Urothelium cell line (cell line): ENCODE measurements at regions not wholly inside any gene's neighbourhood (a gene's known extent, or its start where the extent isn't known, plus 50 kb on each side); places are given as distances from the start of the nearest gene placed in this dataset.
"Not testable (repeated sequence)": the region's sequence is repeated elsewhere in the genome, so short reads cannot be mapped to it uniquely, and the experiment has no call there.

Source experiments
- DNase-seq: peaks from one replicate; pipeline ENCODE4 v3.0.0; 2011; ENCODE audit warnings: low spot score, mixed read lengths
- FAIRE-seq: peaks from 2 replicates; lab custom pipeline; 2011; peaks lifted over from hg19 to GRCh38; lab: Jason Lieb, UNC

DNA sequence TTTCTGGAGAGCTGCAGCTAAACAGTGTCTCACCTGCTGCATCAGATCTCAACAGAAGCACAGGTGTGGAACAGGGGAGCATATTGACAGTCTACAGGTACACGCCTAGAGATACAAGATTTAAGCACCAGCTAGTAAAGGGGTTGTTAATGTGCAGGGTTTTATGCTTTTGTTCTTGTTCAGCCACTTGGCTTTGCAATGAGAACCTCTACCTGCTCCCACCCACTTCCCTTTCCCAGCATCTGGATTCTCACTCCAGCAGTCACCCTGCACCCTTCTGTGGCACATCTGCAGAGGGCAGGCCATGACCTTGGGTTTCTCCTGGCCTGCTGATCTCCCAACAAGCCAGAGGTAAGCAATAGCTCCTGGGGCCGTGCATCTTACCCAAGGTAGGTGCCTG lies 446.6 kb downstream of the BUD13 start:
- DNase-seq = no peak
- FAIRE-seq = peak; percentile 9

DNA sequence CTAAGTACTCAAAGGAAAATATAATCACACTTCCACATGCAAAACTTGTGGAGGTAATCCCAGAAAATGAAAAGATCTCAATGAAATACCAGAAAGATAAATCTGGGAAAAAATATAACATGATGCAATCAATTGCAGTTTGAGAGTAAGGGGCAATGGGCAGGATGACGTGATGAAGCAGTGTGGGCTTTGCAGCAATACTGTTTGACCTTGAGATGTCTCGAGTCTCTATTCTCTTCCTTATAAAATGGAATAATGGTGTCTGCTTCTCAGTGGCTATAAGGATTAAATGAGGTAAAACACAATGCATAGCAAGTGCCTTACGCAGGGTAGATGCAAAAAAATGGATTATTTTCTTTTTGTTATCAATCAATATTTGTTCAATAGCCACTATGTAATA lies 447.5 kb downstream of the BUD13 start:
- no peak for FAIRE-seq
- DNase-seq = no peak

DNA sequence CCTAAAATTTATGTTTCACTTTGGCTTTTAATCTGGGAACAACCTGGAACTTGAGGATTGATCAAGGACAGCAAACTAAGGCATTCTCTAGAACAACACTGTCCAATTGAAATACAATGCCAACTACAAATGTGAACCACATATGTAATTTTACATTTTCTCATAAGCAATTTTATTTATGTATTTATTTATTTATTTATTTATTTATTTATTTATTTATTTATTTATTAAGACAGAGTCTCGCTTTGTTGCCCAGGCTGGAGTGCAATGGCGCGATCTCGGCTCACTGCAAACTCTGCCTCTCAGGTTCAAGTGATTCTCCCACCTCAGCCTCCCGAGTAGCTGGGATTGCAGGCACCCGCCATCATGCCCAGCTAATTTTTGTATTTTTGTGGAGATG lies 448.7 kb downstream of the BUD13 start:
- not testable (repeated sequence) for DNase-seq, FAIRE-seq

DNA sequence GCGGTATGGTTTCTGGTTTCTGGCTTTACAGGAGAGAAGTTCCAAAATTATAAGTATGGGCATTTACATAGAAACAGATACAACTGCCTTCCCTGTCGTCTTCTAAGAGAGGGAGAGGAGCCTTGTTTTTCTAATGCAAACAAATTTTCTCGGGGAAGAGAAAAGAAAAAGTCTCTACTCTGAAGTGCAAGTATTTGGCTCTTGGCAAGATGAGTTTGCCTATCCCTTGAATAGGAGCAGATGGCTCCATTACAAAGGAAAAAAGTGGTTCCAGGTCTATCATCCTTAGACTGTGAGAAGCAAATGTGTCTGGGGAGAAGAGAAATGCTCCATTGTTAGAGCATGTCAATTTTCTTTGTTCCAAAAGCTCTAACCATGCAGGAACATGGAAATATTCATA lies 455.6 kb downstream of the BUD13 start:
- no peak for DNase-seq
- FAIRE-seq = no peak

DNA sequence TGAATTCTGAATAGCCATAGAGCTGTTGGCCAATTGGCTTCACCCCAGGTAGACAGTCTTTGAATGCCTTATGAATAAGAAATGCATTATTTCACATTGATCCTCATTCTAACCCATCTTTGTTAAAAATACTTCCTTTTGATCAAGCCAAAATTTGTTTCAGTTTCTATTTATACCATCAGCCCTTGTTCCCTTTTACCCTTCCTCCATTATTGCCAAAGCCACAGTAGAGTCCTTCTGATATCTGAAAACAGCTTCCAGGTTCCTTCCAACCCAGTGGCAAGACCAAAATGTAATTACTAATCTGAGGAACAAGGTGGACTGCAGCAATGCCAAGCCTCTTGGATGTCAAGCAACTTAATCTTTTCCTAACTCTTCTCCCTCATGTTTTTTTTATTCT lies 458.8 kb downstream of the BUD13 start:
- DNase-seq (no peak), FAIRE-seq (no peak)

DNA sequence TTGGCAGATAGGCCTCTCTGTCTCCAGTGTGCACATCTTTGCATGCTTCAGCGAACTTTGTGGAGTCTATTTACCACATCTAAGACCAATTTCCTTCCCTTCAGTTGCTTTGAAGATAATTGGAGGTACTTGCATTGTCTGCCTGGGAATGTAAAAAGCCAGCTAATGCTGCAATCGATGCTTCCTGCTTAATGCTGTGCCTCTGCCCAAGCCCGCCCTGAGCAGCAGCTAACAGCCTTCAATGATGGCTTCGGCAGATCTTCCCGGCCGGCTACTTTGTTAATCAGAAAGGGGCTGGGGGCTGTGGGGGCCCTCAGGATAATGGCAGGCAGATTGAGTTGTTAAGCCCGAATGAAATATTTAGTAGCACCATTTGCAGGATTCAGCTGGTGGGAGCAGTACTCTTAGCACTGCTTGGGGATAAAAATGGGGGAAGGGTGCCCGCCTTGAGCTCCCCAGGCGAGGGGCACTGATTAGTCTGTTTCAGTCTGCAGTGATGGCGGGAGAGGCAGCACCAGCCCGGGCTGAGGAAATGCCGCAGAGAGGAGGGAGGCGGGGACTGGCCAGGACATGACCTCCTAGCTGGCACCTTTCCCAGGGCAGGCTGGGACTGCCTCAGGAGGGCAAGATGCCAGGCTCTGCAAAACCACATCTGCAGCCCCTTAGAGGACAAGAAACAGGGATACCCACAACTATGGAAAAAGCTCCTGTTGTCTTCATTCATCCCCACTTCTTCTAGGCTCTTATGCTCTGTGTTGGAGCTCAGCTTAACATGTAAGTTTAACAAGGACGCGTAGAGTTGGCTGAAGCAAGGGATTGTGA lies 460.0 kb downstream of the BUD13 start:
- peak; percentile 92 for DNase-seq

DNA sequence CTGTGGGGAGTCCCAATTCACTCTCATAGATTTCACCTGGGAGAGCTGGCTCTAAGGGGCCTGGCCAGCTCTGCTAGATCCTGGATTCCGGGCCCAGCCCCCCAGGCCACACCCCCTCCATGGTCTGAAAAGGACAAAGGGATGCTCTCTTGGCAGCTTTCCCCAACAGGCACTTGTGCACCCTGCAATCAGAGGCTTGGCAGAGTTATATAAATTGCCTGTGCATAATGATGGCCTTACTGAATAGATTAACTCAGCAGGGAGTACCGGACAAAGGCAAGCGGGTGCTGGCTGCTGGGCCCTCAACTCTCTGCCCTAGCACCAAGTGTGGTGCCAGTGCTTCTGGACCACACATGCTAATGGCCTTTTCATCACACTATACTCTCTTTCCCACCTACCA lies 461.6 kb downstream of the BUD13 start:
- DNase-seq (no peak), FAIRE-seq (no peak)

More for the DNA sequence above, 460.0 kb downstream of the BUD13 start:
- peak; percentile 94 for FAIRE-seq

DNA sequence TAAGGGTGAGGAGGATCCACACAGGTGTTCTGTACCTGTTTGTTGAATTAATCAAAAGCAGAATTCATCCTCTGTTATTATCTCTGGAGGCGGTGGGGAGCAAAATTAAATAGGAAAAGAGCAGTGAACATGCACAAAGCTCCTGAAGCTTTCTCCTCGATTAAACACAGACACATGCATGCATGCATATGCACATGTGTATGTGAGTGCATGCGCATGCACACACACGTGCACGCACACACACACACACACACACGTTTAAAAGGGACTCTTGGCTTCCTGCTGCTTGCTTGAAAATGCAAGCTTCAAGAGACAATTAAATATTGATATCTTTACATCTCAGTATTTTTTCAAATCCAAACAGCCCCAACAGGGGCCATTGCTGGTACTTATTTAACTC lies 462.1 kb downstream of the BUD13 start:
- DNase-seq (no peak), FAIRE-seq (peak; percentile 20)

DNA sequence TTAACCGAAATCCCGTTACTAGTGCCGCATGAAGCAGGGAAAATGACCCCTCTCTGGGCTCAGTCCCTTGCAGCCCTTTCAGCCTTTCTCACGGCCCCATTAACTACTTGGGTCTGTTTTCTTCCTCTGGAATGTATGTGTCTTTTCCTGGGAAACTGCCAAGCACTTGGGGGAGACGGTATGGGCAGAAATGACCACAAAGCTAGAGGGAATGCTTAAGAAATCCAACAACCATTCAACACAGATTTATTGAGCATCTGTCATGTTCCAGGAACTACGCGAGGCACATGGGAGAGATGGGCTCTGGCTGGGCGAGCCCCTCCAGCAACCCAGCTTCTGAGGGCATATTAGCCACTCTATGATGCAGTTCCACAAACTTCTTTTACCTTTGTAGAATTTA lies 462.6 kb downstream of the BUD13 start:
- DNase-seq = peak; percentile 73
- FAIRE-seq = no peak

DNA sequence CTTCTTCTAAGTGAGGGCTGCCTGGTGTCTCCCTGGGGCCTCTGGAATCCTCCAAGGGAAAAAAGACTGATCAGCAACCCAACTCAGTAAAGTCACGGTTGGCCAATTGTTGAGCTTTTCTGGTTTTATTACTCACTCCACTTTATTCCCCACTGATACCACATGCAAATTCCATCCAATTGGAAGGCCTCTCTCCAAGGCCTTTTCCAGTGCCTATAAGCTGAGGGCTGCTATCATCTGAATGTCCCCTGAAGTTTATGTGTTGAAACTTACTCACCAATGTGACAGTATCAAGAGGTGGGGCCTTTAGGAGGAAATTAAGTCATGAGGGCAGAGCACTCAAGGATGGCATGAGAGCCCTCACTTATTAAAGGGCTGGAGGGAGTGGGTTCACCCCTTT lies 463.3 kb downstream of the BUD13 start:
- DNase-seq = no peak
- FAIRE-seq = peak; percentile 23

DNA sequence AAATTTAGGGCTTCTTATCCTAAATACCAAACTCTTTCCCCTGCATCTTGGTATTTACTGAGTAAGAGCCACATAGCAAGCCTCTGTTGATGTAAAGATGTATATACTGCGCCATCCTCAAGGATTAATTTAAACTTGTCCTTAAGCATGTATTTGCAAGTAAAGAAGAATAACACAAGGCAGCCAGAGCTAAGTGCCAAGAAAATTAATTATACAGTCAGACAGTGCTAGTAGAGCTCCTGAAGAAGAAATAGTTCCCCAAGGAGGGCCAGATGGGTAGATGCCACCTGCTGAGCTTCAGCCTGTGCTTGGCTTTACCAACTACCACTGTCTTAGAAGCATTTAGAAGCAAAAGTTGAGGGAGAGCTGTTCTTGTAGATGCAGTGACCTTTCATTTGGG lies 470.0 kb downstream of the BUD13 start:
- FAIRE-seq = no peak
- no peak for DNase-seq

DNA sequence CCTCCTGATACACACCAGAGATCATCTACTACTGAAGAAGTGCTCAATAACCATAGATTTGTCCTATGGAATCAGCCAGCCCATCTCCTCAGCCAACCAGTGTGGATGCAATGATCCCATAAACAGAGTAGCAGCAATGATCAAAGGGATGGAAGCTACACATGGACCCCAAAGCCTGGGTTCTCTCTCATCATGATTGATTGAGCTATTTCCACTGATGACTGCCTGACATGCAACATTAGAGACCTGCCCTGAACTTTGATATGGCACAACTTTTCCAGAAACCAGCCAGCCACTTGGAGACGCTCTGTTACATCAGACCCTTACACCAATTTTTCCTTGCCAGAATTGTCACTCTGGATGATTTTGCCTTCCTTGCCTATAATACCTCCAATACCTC lies 471.6 kb downstream of the BUD13 start:
- DNase-seq (no peak), FAIRE-seq (no peak)

DNA sequence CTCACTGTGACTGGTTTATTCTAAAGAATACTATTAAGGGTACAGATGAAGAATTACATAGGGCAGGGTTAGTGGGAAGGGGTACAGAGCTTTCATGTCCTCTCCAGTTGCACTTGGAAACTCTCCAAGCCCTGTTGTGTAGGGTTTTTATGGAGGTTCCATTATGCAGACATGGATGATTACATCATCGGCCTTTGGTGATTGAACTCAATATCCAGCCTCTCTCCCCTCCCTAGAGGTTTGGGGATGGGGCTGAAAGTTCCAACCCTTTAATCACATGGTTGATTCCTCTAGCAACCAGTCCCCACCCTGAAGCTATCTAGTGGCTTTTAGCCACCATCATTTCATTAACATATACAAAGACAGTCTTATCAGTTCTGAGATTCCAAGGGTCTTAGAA lies 472.6 kb downstream of the BUD13 start:
- FAIRE-seq = no peak
- no peak for DNase-seq

DNA sequence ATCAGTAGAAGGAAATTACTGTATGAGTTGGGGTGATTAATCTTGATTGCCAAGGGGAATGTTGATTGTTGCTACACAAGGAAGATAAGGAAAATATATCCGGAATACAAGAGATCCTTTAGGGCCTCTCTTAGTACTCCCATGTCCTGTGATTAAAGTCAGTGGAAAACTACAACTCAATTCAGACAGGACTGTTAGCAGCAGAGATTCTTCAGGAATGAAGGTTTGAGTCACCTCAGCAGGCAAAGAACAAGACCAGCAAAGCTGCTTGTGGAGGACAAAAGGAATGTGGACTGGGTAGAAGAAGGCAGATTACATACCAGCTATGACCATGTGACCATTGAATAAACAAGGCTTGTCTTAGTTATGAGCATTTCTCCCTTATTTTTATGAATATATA lies 478.2 kb downstream of the BUD13 start:
- FAIRE-seq (peak; percentile 61), DNase-seq (peak; percentile 67)

DNA sequence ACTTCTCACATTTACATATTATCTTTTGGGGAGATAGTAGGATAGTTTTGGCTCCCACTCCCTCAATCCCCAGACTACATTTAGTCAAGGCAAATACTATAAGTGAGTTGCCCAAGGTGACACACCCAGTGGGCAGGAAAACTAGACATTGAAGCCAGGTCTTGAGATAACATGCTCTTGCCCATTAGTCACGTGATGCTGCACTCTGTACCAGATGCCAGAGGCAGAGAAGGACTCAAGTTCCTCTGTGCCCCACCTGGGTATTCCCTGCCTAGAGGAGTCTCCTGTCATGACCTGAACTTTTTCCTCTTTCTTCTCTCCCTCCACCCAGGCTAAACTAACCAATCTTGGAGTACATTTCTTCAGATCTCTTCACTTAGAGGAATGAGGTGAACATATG lies 484.9 kb downstream of the BUD13 start:
- DNase-seq = no peak
- FAIRE-seq = no peak

DNA sequence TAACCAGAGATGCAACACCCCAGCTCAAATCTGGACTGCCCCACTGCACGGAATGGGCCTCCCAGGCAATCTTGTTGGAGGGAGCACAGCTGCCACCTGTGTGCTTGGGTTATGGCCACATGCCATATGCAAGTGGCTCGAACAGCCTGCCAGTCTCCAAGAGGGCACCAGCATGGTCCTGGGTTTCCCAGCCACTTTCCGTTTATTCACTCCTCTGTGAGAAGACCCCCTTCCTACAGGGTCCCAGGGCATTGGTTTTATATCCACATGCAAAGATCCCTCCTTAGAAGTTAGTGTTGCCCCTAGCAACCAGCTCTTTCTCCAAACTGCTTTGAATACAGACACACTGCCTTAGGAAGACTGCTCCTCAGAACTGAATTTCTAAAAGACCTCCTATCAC lies 487.8 kb downstream of the BUD13 start:
- DNase-seq (no peak), FAIRE-seq (no peak)

DNA sequence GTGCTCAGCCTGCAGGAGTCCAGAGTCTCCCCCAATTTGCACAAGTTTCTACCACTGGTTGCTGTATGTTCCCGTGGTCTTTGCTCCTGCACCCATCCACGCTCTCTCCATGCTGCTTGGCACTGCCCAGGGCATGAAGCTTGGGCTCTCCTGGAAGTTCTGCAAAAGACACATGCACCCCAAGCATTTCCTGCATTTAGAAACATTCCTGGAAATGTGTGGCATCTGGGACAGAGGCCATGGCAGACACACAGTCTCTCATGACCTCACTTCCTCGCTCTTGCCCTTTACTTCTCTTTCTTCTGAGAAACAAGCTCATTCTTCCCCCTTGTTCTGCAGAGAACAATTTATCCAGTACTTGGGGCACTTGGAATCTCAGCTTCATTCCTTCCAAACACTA lies 489.5 kb downstream of the BUD13 start:
- no peak for DNase-seq
- no peak for FAIRE-seq

DNA sequence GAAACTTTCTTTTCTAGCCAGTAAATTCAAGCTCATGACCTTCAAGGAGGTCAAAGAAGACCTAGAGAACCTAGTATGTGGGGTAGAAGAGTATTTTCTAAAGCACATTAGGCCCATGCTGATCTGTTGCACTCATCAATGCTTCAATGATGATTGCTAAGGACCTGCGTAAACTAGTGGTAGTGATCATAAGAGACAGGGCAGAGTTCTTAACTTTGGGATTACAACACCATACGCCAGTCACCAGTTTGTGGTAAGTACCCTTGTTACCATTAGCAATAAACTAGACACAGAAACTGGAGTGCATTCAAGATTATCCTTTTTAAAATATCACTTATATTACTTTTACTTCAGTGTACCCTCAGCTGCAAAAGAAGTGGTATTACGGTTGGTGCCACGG lies 490.3 kb downstream of the BUD13 start:
- DNase-seq (no peak), FAIRE-seq (no peak)

DNA sequence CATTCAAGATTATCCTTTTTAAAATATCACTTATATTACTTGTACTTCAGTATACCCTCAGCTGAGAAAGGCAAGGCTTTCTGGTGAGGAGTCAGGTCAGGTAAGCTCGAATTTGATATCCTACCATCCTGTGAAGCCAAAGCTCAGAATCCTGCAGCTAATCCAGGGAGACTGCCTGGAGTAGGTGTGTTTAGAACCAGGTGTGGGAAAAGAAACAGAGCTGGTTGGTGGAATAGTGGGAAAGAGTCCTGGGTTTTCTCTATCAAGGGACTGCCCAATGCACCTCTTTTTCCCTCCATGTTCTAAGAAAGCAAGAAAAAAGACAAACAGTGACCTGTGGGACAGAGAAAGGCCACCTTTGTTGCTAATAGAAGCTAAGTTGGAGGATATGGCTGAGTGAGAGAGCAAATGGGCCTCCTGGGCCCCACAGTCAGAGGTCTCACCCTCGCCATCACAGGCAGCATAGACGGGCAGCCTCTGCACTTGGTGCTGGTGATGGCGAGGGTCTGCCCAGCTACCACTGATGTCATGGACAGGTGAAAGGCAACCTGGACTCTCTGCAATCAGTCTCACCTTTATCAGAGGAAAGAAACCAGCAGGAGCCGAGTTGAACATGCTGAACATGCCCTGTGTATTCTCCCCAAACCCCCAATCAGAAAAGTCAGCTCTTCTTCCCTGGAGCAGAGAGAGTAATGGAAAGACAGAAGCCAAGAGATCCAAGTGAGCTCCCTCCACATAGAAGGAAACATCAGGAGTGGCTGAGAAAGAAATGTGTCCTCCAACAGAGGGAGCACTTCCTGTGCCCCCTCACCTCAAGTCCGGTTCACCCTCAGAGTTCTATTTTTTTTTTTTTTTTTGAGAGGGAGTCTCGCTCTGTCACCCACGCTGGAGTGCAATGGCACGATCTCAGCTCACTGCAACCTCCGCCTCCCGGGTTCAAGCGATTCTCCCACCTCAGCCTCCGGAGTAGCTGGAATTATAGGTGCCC lies 491.3 kb downstream of the BUD13 start:
- no peak for DNase-seq

DNA sequence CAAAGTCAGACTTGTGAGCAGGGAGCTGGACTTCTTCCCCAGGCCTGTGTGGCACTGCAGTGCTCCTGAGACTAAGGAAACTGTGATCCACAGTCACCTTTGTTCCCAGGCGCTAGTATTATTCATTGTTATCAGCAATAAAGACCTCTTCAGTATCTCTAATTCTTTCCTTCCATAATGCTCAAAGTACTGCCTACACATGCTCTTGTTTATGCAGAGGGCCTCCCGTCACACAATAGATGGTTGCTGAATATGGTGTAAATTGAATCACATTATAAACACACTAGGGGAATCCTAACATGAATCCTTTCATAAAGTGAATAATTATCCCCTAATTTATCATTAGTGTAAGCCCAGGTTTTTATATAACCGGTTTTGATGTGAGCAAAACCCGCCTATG lies 493.3 kb downstream of the BUD13 start:
- no peak for FAIRE-seq
- DNase-seq = no peak

More for the DNA sequence above, 491.3 kb downstream of the BUD13 start:
- FAIRE-seq = no peak

DNA sequence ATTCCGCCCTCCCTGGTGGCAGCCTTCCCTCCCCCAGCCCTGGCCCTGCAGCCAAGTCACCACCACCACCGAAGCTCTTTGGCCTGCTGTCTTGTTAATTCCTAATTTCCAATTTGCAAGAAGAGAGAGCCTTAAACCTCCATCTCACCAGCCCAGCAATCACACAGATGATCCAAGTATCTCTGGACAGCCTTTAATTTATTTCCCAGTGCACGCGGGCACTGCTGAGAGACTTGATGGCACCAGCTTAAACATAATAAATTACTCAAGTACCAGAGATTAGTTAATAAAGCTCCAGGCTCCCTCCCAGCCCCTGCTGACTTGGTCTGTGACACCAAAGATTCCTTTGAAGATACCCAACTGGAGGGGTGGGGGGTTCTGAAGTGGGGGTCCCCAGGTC lies 494.7 kb downstream of the BUD13 start:
- DNase-seq (no peak), FAIRE-seq (no peak)
